PFSK-1 (cell line): ENCODE measurements at regions not wholly inside any gene's neighbourhood (a gene's known extent, or its start where the extent isn't known, plus 50 kb on each side); places are given as distances from the start of the nearest gene placed in this dataset.

Experiments
- FOXP2 ChIP-seq: optimal IDR thresholded peaks from 2 replicates; pipeline ENCODE3; 2011; ENCODE audit warnings: borderline replicate concordance, control low read depth, inconsistent platforms; ENCODE audit not compliant: insufficient read depth; ENCODE audit errors: extremely low read length, extremely low read depth
- POLR2AphosphoS5 ChIP-seq: IDR thresholded peaks from 2 replicates; pipeline ENCODE4 v1.6.1; 2012; ENCODE audit warnings: low read depth, mild to moderate bottlenecking, control low read depth, low read length, moderate library complexity
- REST ChIP-seq, 2 experiments: IDR thresholded peaks; 2 replicates each; pipeline versions ENCODE4 v1.6.1 to v1.8.0; 2011 to 2012; ENCODE audit warnings: low read depth in 2 of 2, low read length in 2 of 2, control low read depth in 1 of 2, inconsistent platforms in 1 of 2, mild to moderate bottlenecking in 1 of 2, moderate library complexity in 1 of 2; ENCODE audit not compliant: insufficient read depth in 1 of 2
- SIN3A ChIP-seq: IDR thresholded peaks from 2 replicates; pipeline ENCODE4 v1.6.1; 2012; ENCODE audit warnings: mild to moderate bottlenecking, low read length, moderate library complexity, borderline replicate concordance; ENCODE audit not compliant: insufficient read depth
- TAF1 ChIP-seq: IDR thresholded peaks from 2 replicates; pipeline ENCODE4 v1.6.1; 2012; ENCODE audit warnings: low read length, control low read depth, borderline replicate concordance; ENCODE audit not compliant: insufficient read depth

GRCh38 chr6:90803956-90804355 is 217.1 kb upstream of the MAP3K7 start:
- TF ChIP-seq POLR2AphosphoS5 (no peak), TAF1 (no peak), FOXP2 (no peak), REST (IDR thresholded peaks at IDR 0.05; ENCODE audit: insufficient read depth in 1 of 2, low read depth in 2 of 2, low read length in 2 of 2) (no peak), SIN3A (no peak)
